Ectodermal cell (in vitro differentiated cells): ENCODE measurements at regions not wholly inside any gene's neighbourhood (a gene's known extent, or its start where the extent isn't known, plus 50 kb on each side); places are given as distances from the start of the nearest gene placed in this dataset.
"Not testable (repeated sequence)": the region's sequence is repeated elsewhere in the genome, so short reads cannot be mapped to it uniquely, and the experiment has no call there.

Experiments
- H3K27ac ChIP-seq: 2 replicates; pipeline ENCODE4 v1.7.0; 2013; ENCODE audit warnings: mild to moderate bottlenecking, low read depth, low read length; ENCODE audit not compliant: insufficient read depth, poor library complexity, severe bottlenecking
- H3K27me3 ChIP-seq: 2 replicates; pipeline ENCODE4 v1.7.0; 2013; ENCODE audit warnings: mild to moderate bottlenecking, low read length; ENCODE audit not compliant: insufficient read depth, control insufficient read depth, poor library complexity, severe bottlenecking
- H3K36me3 ChIP-seq: one replicate; pipeline ENCODE4 v1.7.0; 2013; ENCODE audit warnings: low read length; ENCODE audit not compliant: control insufficient read depth, insufficient read depth
- H3K4me1 ChIP-seq: one replicate; pipeline ENCODE4 v1.7.0; 2013; ENCODE audit warnings: low read length; ENCODE audit not compliant: control insufficient read depth, insufficient read depth
- H3K4me3 ChIP-seq: 2 replicates; pipeline ENCODE4 v1.7.0; 2013; ENCODE audit warnings: low read depth, low read length, control low read depth; ENCODE audit not compliant: insufficient read depth
- H3K9me3 ChIP-seq: 2 replicates; pipeline ENCODE4 v1.7.0; 2013; ENCODE audit warnings: mild to moderate bottlenecking, low read length, moderate library complexity; ENCODE audit not compliant: control insufficient read depth
- WGBS, 2 experiments: methylation state at CpG; one replicate each; pipeline ENCODE4 v1.1.7; 2013; ENCODE audit warnings: missing lambda C conversion rate in 2 of 2; 5-methylcytosine and 5-hydroxymethylcytosine counted together

GRCh38 chr4:160675550-160675949, 1488.2 kb downstream of the FSTL5 start:
- H3K27ac ChIP-seq: no peak overlapping the region
- no peaks in the 10 kb centered on the region for H3K4me1 ChIP-seq
- no peaks in the 10 kb centered on the region for H3K9me3 ChIP-seq
- H3K27me3 ChIP-seq: no peaks in the 10 kb centered on the region
- H3K36me3 ChIP-seq: no peaks in the 10 kb centered on the region
- 91 to 98% methylated on average over 2 of the region's 2 CpGs for WGBS, 2 experiments
- H3K4me3 ChIP-seq: no peak overlapping the region

GRCh38 chr4:160685729-160686128, 1478.1 kb downstream of the FSTL5 start:
- H3K36me3 ChIP-seq: no peaks in the 10 kb centered on the region
- no peak overlapping the region for H3K27ac ChIP-seq
- no peak overlapping the region for H3K4me3 ChIP-seq
- no peaks in the 10 kb centered on the region for H3K9me3 ChIP-seq
- no peaks in the 10 kb centered on the region for H3K27me3 ChIP-seq
- no peaks in the 10 kb centered on the region for H3K4me1 ChIP-seq

- Histone ChIP-seq H3K36me3 (no peaks in the 10 kb centered on the region), H3K27ac (no peak overlapping the region), H3K4me1 (no peaks in the 10 kb centered on the region), H3K4me3 (no peak overlapping the region), H3K27me3 (no peaks in the 10 kb centered on the region), H3K9me3 (no peaks in the 10 kb centered on the region)
- WGBS, 2 experiments: 91 to 95% methylated on average over 4 of the region's 4 CpGs
Observed at GRCh38 chr4:160701671-160702070, 1462.1 kb downstream of the FSTL5 start.

GRCh38 chr4:160709026-160709425, 1454.8 kb downstream of the FSTL5 start:
- Histone ChIP-seq H3K4me3 (no peak overlapping the region), H3K27ac (no peak overlapping the region), H3K4me1 (no peaks in the 10 kb centered on the region), H3K36me3 (no peaks in the 10 kb centered on the region), H3K9me3 (no peaks in the 10 kb centered on the region), H3K27me3 (no peaks in the 10 kb centered on the region)
- WGBS, 2 experiments: 90 to 93% methylated on average over 2 of the region's 2 CpGs

- Histone ChIP-seq H3K9me3 (no peaks in the 10 kb centered on the region), H3K27ac (no peak overlapping the region), H3K36me3 (no peaks in the 10 kb centered on the region), H3K4me1 (no peaks in the 10 kb centered on the region), H3K27me3 (no peaks in the 10 kb centered on the region), H3K4me3 (no peak overlapping the region)
- 100% methylated on average over 1 of the region's 1 CpG; no CpG with 5 or more reads in 1 of the 2 experiments for WGBS, 2 experiments
Observed at GRCh38 chr4:160709546-160709945, 1454.3 kb downstream of the FSTL5 start.

GRCh38 chr4:160716551-160716950, 1447.2 kb downstream of the FSTL5 start:
- no peak overlapping the region for H3K4me3 ChIP-seq
- H3K27me3 ChIP-seq: no peaks in the 10 kb centered on the region
- H3K36me3 ChIP-seq: no peaks in the 10 kb centered on the region
- H3K27ac ChIP-seq: no peak overlapping the region
- no peaks in the 10 kb centered on the region for H3K9me3 ChIP-seq
- H3K4me1 ChIP-seq: no peaks in the 10 kb centered on the region
- 94 to 99% methylated on average over 2 of the region's 2 CpGs for WGBS, 2 experiments

GRCh38 chr4:160717848-160718247, 1446.0 kb downstream of the FSTL5 start:
- 100% methylated on average over 1 of the region's 2 CpGs; no CpG with 5 or more reads in 1 of the 2 experiments for WGBS, 2 experiments
- Histone ChIP-seq H3K27me3 (no peaks in the 10 kb centered on the region), H3K4me3 (no peak overlapping the region), H3K36me3 (no peaks in the 10 kb centered on the region), H3K27ac (no peak overlapping the region), H3K9me3 (no peaks in the 10 kb centered on the region), H3K4me1 (no peaks in the 10 kb centered on the region)

- Histone ChIP-seq H3K36me3 (no peaks in the 10 kb centered on the region), H3K9me3 (no peaks in the 10 kb centered on the region), H3K4me1 (no peaks in the 10 kb centered on the region), H3K4me3 (no peak overlapping the region), H3K27ac (no peak overlapping the region), H3K27me3 (no peaks in the 10 kb centered on the region)
Observed at GRCh38 chr4:160724063-160724462, 1439.7 kb downstream of the FSTL5 start.

GRCh38 chr4:160745126-160745525, 1418.7 kb downstream of the FSTL5 start:
- Histone ChIP-seq H3K27me3 (no peaks in the 10 kb centered on the region), H3K27ac (no peak overlapping the region), H3K9me3 (no peaks in the 10 kb centered on the region), H3K36me3 (no peaks in the 10 kb centered on the region), H3K4me1 (no peaks in the 10 kb centered on the region), H3K4me3 (no peak overlapping the region)
- 87 to 100% methylated on average over 1 of the region's 1 CpG for WGBS, 2 experiments

- not testable (repeated sequence) for H3K36me3 ChIP-seq, H3K9me3 ChIP-seq, H3K27me3 ChIP-seq, H3K4me3 ChIP-seq, H3K27ac ChIP-seq, H3K4me1 ChIP-seq
- 92 to 95% methylated on average over 8 of the region's 8 CpGs for WGBS, 2 experiments
Observed at GRCh38 chr4:160746585-160746984, 1417.2 kb downstream of the FSTL5 start.

GRCh38 chr4:160772668-160773067, 1391.1 kb downstream of the FSTL5 start:
- H3K4me1 ChIP-seq: no peaks in the 10 kb centered on the region
- no peaks in the 10 kb centered on the region for H3K9me3 ChIP-seq
- no peaks in the 10 kb centered on the region for H3K27me3 ChIP-seq
- H3K27ac ChIP-seq: no peak overlapping the region
- H3K36me3 ChIP-seq: no peaks in the 10 kb centered on the region
- 95% methylated on average over 2 of the region's 2 CpGs; no CpG with 5 or more reads in 1 of the 2 experiments for WGBS, 2 experiments
- no peak overlapping the region for H3K4me3 ChIP-seq
